ENCODE measurements at regions not wholly inside any gene's neighbourhood (a gene's known extent, or its start where the extent isn't known, plus 50 kb on each side); places are given as distances from the start of the nearest gene placed in this dataset.
"Not testable (repeated sequence)": the region's sequence is repeated elsewhere in the genome, so short reads cannot be mapped to it uniquely, and the experiment has no call there.

- DNase-seq = no peak
These were observed 825.1 kb upstream of the EEF2KMT start for GRCh38 chr16:5922686-5923085.

- DNase-seq = no peak
These were observed 821.1 kb upstream of the EEF2KMT start for GRCh38 chr16:5918567-5919130.

- no peak for DNase-seq
These were observed 820.0 kb upstream of the EEF2KMT start for GRCh38 chr16:5917436-5918195.

- DNase-seq = no peak
These were observed 819.2 kb upstream of the EEF2KMT start for GRCh38 chr16:5916711-5917191.

GRCh38 chr16:5911241-5911640 is 813.6 kb upstream of the EEF2KMT start:
- DNase-seq = no peak

- DNase-seq = not testable (repeated sequence)
These were observed 812.0 kb upstream of the EEF2KMT start for GRCh38 chr16:5909556-5909955.

GRCh38 chr16:5907544-5907943 is 809.9 kb upstream of the EEF2KMT start:
- DNase-seq = no peak

GRCh38 chr16:5906351-5906750 is 808.8 kb upstream of the EEF2KMT start:
- no peak for DNase-seq

- no peak for DNase-seq
These were observed 808.3 kb upstream of the EEF2KMT start for GRCh38 chr16:5905935-5906334.

- DNase-seq = no peak
These were observed 806.2 kb upstream of the EEF2KMT start for GRCh38 chr16:5903832-5904231.

- DNase-seq = no peak
These were observed 805.6 kb upstream of the EEF2KMT start for GRCh38 chr16:5903153-5903552.

GRCh38 chr16:5900046-5900445 is 802.5 kb upstream of the EEF2KMT start:
- DNase-seq = no peak

- no peak for DNase-seq
These were observed 798.4 kb upstream of the EEF2KMT start for GRCh38 chr16:5895976-5896375.

GRCh38 chr16:5895137-5895536 is 797.5 kb upstream of the EEF2KMT start:
- DNase-seq = no peak

- DNase-seq = no peak
These were observed 793.7 kb upstream of the EEF2KMT start for GRCh38 chr16:5891296-5891695.

GRCh38 chr16:5885521-5885920 is 787.9 kb upstream of the EEF2KMT start:
- no peak for DNase-seq

- DNase-seq = no peak
These were observed 787.4 kb upstream of the EEF2KMT start for GRCh38 chr16:5884996-5885395.

GRCh38 chr16:5884339-5884738 is 786.7 kb upstream of the EEF2KMT start:
- no peak for DNase-seq

- no peak for DNase-seq
These were observed 784.6 kb upstream of the EEF2KMT start for GRCh38 chr16:5882087-5882640.

- DNase-seq = no peak
These were observed 777.8 kb upstream of the EEF2KMT start for GRCh38 chr16:5875416-5875815.

- no peak for DNase-seq
These were observed 777.3 kb upstream of the EEF2KMT start for GRCh38 chr16:5874899-5875298.

GRCh38 chr16:5873221-5873620 is 775.6 kb upstream of the EEF2KMT start:
- no peak for DNase-seq

GRCh38 chr16:5870886-5871691 is 773.5 kb upstream of the EEF2KMT start:
- DNase-seq = no peak

Measured in activated gamma-delta T cell (primary cell).